ENCODE measurements at regions not wholly inside any gene's neighbourhood (a gene's known extent, or its start where the extent isn't known, plus 50 kb on each side); places are given as distances from the start of the nearest gene placed in this dataset.
A peak's percentile ranks its signal among the peaks of the same experiment; 100 is the strongest.

DNA sequence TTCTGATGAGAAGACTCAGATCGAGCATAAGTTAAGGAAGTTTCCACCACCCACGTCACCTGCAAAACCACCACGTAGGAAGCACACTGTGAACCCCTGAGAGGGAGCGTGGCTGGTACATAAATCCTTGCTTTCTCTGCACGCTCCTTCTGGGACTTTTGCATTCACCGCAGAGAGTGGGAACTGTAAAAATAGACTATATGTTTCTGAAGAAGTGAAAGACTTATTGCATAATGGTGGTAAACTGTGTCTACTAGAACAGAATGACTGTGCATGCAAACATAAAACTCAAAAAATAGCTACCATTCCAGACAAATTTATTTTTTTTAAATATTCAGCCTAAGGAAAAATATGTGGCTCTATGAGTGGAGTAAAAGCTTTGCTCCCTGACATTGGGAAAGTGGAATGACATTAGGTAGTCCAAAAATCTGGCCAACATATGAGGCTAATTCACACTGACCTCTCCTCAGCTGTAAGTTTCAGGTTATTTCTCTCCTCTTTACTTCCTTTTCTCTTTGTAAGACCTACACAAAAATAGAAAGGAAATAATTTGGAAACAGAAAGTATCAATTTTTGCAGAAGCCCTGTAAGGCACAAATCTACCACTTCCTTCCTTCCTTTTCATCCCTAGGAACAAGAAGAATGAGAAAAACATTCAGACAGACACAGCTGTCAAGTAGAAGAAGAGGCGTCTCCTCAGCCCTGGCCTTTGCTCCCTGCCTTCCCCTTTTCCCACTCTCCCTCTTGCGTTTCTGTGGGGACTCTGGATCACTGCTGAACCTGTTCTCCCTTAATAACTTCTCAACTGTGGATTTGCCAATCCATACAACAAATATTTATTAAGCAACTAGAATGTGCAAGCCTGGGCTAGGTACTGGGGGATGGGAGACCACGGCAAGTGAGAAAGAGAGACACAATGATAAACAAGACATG is 264.3 kb upstream of the FOXN3 start:
- Histone ChIP-seq H3K4me1 (ENCODE audit: control insufficient read depth in 2 of 2, insufficient read depth in 2 of 2, low read length in 2 of 2) (peaks cover 25 to 42% of the 10 kb centered on the region in 2 donors), H3K36me3 (ENCODE audit: control insufficient read depth in 2 of 3, insufficient read depth in 3 of 3, low read length in 3 of 3) (no peaks in the 10 kb centered on the region), H3K9me3 (ENCODE audit: control insufficient read depth in 2 of 3, low read length in 3 of 3) (peaks cover 0 to 13% (median 0%) of the 10 kb centered on the region in 3 experiments), H3K27ac (ENCODE audit: low read depth, low read length) (peak overlapping the region; percentile 54), H3K4me3 (ENCODE audit: low read length) (peak overlapping the region; percentile 53), H3K27me3 (ENCODE audit: control insufficient read depth in 2 of 2, insufficient read depth in 2 of 2, low read length in 2 of 2) (no peaks in the 10 kb centered on the region)
- ChIA-PET POLR2A (interaction anchor here (0.6 to 1.5 kb wide), 9 partner anchors 9 to 608 kb away, joined by 3 to 5 read pairs (median 3); no protein-coding TSS in a partner anchor), CTCF (interaction anchor here (1.1 kb wide), 1 partner anchor 90 kb away, joined by 3 read pairs; no protein-coding TSS in a partner anchor)
- H3K36me3 Mint-ChIP-seq = peaks cover 0 to 19% (median 4%) of the 10 kb centered on the region in 5 donors
- intact Hi-C loops (cut with micrococcal nuclease) = loop anchor here (1.0 to 5.0 kb wide), 6 partner anchors 8 to 504 kb away; no protein-coding TSS in a partner anchor
- no peaks in the 10 kb centered on the region for H3K27me3 Mint-ChIP-seq
- ATAC-seq (peak; percentile 70), DNase-seq (peak in 8 of 9 donors; percentile 35 to 66 (median 55))
- peaks cover 25 to 64% (median 55%) of the 10 kb centered on the region in 7 donors for H3K4me1 Mint-ChIP-seq
- peak overlapping the region; percentile 77 to 92 (median 82) for H3K4me3 Mint-ChIP-seq
- peaks cover 0 to 20% (median 5%) of the 10 kb centered on the region in 11 donors for H3K9me3 Mint-ChIP-seq
- H3K27ac Mint-ChIP-seq = peak overlapping the region; percentile 92 to 98 (median 95)

- no peak overlapping the region for H3K4me3 ChIP-seq (ENCODE audit: low read length)
- H3K27ac ChIP-seq (ENCODE audit: low read depth, low read length) = no peak overlapping the region
- H3K9me3 ChIP-seq (ENCODE audit: control insufficient read depth in 2 of 3, low read length in 3 of 3) = peaks cover 0 to 13% (median 0%) of the 10 kb centered on the region in 3 experiments
- Mint-ChIP-seq H3K36me3 (peaks cover 0 to 17% (median 2%) of the 10 kb centered on the region in 5 donors), H3K9me3 (peaks cover 0 to 18% (median 4%) of the 10 kb centered on the region in 11 donors), H3K27ac (peak overlapping the region; percentile 81 to 98 (median 95)), H3K4me1 (peaks cover 27 to 72% (median 61%) of the 10 kb centered on the region in 7 donors), H3K4me3 (peak overlapping the region in 7 of 10 donors; percentile 10 to 92 (median 82)), H3K27me3 (no peaks in the 10 kb centered on the region)
- ChIA-PET CTCF (interaction anchor here (0.6 to 1.0 kb wide), 4 partner anchors 11 to 47 kb away, joined by 3 to 4 read pairs (median 4); no protein-coding TSS in a partner anchor), POLR2A (interaction anchor here (0.5 to 1.1 kb wide), 3 partner anchors 7 to 41 kb away, joined by 3 to 4 read pairs (median 3); no protein-coding TSS in a partner anchor)
- DNase-seq (no peak), ATAC-seq (no peak)
- intact Hi-C loops (cut with micrococcal nuclease) = loop anchor here (2.0 to 5.0 kb wide), 3 partner anchors 23 to 41 kb away; no protein-coding TSS in a partner anchor
- no peaks in the 10 kb centered on the region for H3K36me3 ChIP-seq (ENCODE audit: control insufficient read depth in 2 of 3, insufficient read depth in 3 of 3, low read length in 3 of 3)
- peaks cover 25 to 42% of the 10 kb centered on the region in 2 donors for H3K4me1 ChIP-seq (ENCODE audit: control insufficient read depth in 2 of 2, insufficient read depth in 2 of 2, low read length in 2 of 2)
- no peaks in the 10 kb centered on the region for H3K27me3 ChIP-seq (ENCODE audit: control insufficient read depth in 2 of 2, insufficient read depth in 2 of 2, low read length in 2 of 2)
These were observed 263.1 kb upstream of the FOXN3 start for GRCh38 chr14:89680156-89680555.

DNA sequence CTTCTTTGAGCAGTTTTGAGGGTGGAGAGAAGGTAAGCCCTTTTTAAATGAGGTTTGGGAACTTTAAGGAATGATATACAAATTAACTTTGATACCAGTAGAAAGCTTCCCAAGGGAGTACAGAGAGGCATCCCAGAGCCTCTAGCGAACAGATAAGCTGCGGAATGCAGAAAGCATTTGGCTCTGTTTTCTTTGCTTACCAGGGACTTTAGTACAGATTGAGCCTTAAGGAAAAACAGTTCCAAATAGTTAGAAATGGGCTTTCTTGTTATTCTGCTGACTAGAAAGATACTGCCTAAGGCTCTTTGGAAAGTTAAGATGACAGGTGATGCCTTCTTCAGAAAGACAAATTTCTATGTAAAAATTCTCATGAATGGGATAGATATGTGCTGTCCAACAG is 261.7 kb upstream of the FOXN3 start:
- H3K36me3 ChIP-seq (ENCODE audit: control insufficient read depth in 2 of 3, insufficient read depth in 3 of 3, low read length in 3 of 3) = no peaks in the 10 kb centered on the region
- H3K27ac ChIP-seq (ENCODE audit: low read depth, low read length) = no peak overlapping the region
- H3K4me1 Mint-ChIP-seq = peaks cover 26 to 76% (median 60%) of the 10 kb centered on the region in 7 donors
- H3K4me3 ChIP-seq (ENCODE audit: low read length) = no peak overlapping the region
- DNase-seq (no peak), ATAC-seq (no peak)
- H3K36me3 Mint-ChIP-seq = peaks cover 0 to 13% (median 0%) of the 10 kb centered on the region in 5 donors
- no peaks in the 10 kb centered on the region for H3K27me3 Mint-ChIP-seq
- CTCF ChIA-PET = interaction anchor here (1.4 kb wide), 1 partner anchor 9 kb away, joined by 3 read pairs; no protein-coding TSS in a partner anchor
- intact Hi-C loops (cut with micrococcal nuclease) = no loop called here
- H3K9me3 ChIP-seq (ENCODE audit: control insufficient read depth in 2 of 3, low read length in 3 of 3) = peaks cover 0 to 1% (median 0%) of the 10 kb centered on the region in 3 experiments
- POLR2A ChIA-PET = interaction anchor here (0.9 to 1.1 kb wide), 3 partner anchors 11 to 45 kb away, joined by 3 to 4 read pairs (median 3); no protein-coding TSS in a partner anchor
- no peaks in the 10 kb centered on the region for H3K27me3 ChIP-seq (ENCODE audit: control insufficient read depth in 2 of 2, insufficient read depth in 2 of 2, low read length in 2 of 2)
- H3K4me3 Mint-ChIP-seq = no peak overlapping the region
- peaks cover 25 to 46% of the 10 kb centered on the region in 2 donors for H3K4me1 ChIP-seq (ENCODE audit: control insufficient read depth in 2 of 2, insufficient read depth in 2 of 2, low read length in 2 of 2)
- H3K9me3 Mint-ChIP-seq = peaks cover 0 to 5% (median 0%) of the 10 kb centered on the region in 11 donors
- H3K27ac Mint-ChIP-seq = peak overlapping the region in 7 of 9 donors; percentile 7 to 96 (median 54)

- no peaks in the 10 kb centered on the region for H3K27me3 ChIP-seq (ENCODE audit: control insufficient read depth in 2 of 2, insufficient read depth in 2 of 2, low read length in 2 of 2)
- H3K36me3 Mint-ChIP-seq = no peaks in the 10 kb centered on the region
- no peaks in the 10 kb centered on the region for H3K36me3 ChIP-seq (ENCODE audit: control insufficient read depth in 2 of 3, insufficient read depth in 3 of 3, low read length in 3 of 3)
- POLR2A ChIA-PET = interaction anchor here (0.6 to 1.2 kb wide), 3 partner anchors 15 to 89 kb away, joined by 3 to 4 read pairs (median 3); no protein-coding TSS in a partner anchor
- intact Hi-C loops (cut with micrococcal nuclease) = loop anchor here in 1 of 2 donors (2.0 kb wide), 1 partner anchor 55 kb away; no protein-coding TSS in a partner anchor
- H3K4me1 ChIP-seq (ENCODE audit: control insufficient read depth in 2 of 2, insufficient read depth in 2 of 2, low read length in 2 of 2) = peaks cover 3 to 28% of the 10 kb centered on the region in 2 donors
- peaks cover 18 to 62% (median 45%) of the 10 kb centered on the region in 7 donors for H3K4me1 Mint-ChIP-seq
- CTCF ChIA-PET = no interaction called here
- ATAC-seq = no peak
- no peak overlapping the region for H3K4me3 ChIP-seq (ENCODE audit: low read length)
- H3K27me3 Mint-ChIP-seq = no peaks in the 10 kb centered on the region
- no peak for DNase-seq
- no peaks in the 10 kb centered on the region for H3K9me3 Mint-ChIP-seq
- H3K27ac Mint-ChIP-seq = peak overlapping the region in 6 of 9 donors; percentile 0 to 60 (median 45)
- peak overlapping the region; percentile 2 for H3K27ac ChIP-seq (ENCODE audit: low read depth, low read length)
- H3K4me3 Mint-ChIP-seq = no peak overlapping the region
- no peaks in the 10 kb centered on the region for H3K9me3 ChIP-seq (ENCODE audit: control insufficient read depth in 2 of 3, low read length in 3 of 3)
These were observed 258.6 kb upstream of the FOXN3 start for GRCh38 chr14:89675590-89675989.

DNA sequence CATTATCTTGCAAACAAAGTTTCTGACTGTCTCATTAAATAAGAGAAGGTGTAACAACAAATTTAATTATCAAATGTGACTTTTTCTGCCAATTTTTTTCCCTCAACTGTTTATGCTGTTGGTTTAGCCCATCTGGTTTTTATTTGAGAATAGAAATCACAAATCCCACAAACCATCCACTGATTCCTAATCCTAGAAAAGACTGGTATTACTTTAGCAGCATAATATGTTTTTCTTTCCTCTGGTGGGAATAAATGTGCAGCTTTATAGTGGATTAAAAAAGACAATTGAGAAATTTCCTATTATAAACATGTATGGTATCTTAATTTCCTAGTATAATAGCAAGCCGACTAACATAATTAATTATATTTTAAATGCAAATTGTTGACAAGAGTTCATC is 257.9 kb upstream of the FOXN3 start:
- intact Hi-C loops (cut with micrococcal nuclease) = loop anchor here in 1 of 2 donors (2.0 kb wide), 1 partner anchor 54 kb away; no protein-coding TSS in a partner anchor
- Histone ChIP-seq H3K27me3 (ENCODE audit: control insufficient read depth in 2 of 2, insufficient read depth in 2 of 2, low read length in 2 of 2) (no peaks in the 10 kb centered on the region), H3K9me3 (ENCODE audit: control insufficient read depth in 2 of 3, low read length in 3 of 3) (no peaks in the 10 kb centered on the region)

DNA sequence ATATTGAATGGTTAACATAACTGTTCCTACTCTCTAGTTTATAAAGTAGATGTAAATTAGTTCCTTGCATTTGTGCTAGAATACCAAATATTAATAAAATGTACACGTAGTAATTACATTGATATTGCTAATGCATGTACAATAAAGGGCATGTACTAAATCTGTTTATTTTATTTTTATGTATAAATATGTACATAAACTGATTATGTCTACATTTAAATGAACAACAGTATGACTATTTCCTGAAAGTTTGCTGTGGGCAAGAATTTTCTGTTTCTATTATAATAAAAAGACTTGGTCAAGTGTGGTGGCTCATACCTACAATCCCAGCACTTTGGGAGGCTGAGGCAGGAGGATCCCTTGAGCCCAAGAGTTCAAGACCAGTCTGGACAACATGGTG is 257.2 kb upstream of the FOXN3 start:
- H3K4me3 Mint-ChIP-seq = peak overlapping the region in 1 of 10 donors; percentile 53
- CTCF ChIA-PET = interaction anchor here (0.7 kb wide), 1 partner anchor 14 kb away, joined by 3 read pairs; no protein-coding TSS in a partner anchor
- H3K9me3 Mint-ChIP-seq = no peaks in the 10 kb centered on the region
- peaks cover 20 to 56% (median 42%) of the 10 kb centered on the region in 7 donors for H3K4me1 Mint-ChIP-seq
- ATAC-seq = no peak
- no peak for DNase-seq
- peaks cover 0 to 4% (median 0%) of the 10 kb centered on the region in 5 donors for H3K36me3 Mint-ChIP-seq
- Histone ChIP-seq H3K9me3 (ENCODE audit: control insufficient read depth in 2 of 3, low read length in 3 of 3) (no peaks in the 10 kb centered on the region), H3K27me3 (ENCODE audit: control insufficient read depth in 2 of 2, insufficient read depth in 2 of 2, low read length in 2 of 2) (no peaks in the 10 kb centered on the region), H3K4me3 (ENCODE audit: low read length) (no peak overlapping the region), H3K36me3 (ENCODE audit: control insufficient read depth in 2 of 3, insufficient read depth in 3 of 3, low read length in 3 of 3) (no peaks in the 10 kb centered on the region), H3K4me1 (ENCODE audit: control insufficient read depth in 2 of 2, insufficient read depth in 2 of 2, low read length in 2 of 2) (peaks cover 0 to 18% of the 10 kb centered on the region in 2 donors), H3K27ac (ENCODE audit: low read depth, low read length) (no peak overlapping the region)
- POLR2A ChIA-PET = interaction anchor here (0.8 to 0.9 kb wide), 2 partner anchors 9 to 180 kb away, joined by 3 read pairs; no protein-coding TSS in a partner anchor
- intact Hi-C loops (cut with micrococcal nuclease) = loop anchor here in 1 of 2 donors (2.0 kb wide), 1 partner anchor 53 kb away; no protein-coding TSS in a partner anchor
- H3K27me3 Mint-ChIP-seq = no peaks in the 10 kb centered on the region
- H3K27ac Mint-ChIP-seq = peak overlapping the region in 1 of 9 donors; percentile 56

More for the DNA sequence above, 257.9 kb upstream of the FOXN3 start:
- no peak overlapping the region for H3K4me3 Mint-ChIP-seq
- H3K36me3 Mint-ChIP-seq = no peaks in the 10 kb centered on the region
- H3K9me3 Mint-ChIP-seq = no peaks in the 10 kb centered on the region
- peaks cover 15 to 55% (median 38%) of the 10 kb centered on the region in 7 donors for H3K4me1 Mint-ChIP-seq
- no peak overlapping the region for H3K27ac Mint-ChIP-seq
- H3K27me3 Mint-ChIP-seq = no peaks in the 10 kb centered on the region
- H3K27ac ChIP-seq (ENCODE audit: low read depth, low read length) = no peak overlapping the region
- DNase-seq (no peak), ATAC-seq (no peak)
- H3K36me3 ChIP-seq (ENCODE audit: control insufficient read depth in 2 of 3, insufficient read depth in 3 of 3, low read length in 3 of 3) = no peaks in the 10 kb centered on the region
- peaks cover 0 to 21% of the 10 kb centered on the region in 2 donors for H3K4me1 ChIP-seq (ENCODE audit: control insufficient read depth in 2 of 2, insufficient read depth in 2 of 2, low read length in 2 of 2)
- ChIA-PET CTCF (no interaction called here), POLR2A (interaction anchor here (0.6 to 1.2 kb wide), 5 partner anchors 9 to 89 kb away, joined by 3 to 4 read pairs (median 3); no protein-coding TSS in a partner anchor)
- no peak overlapping the region for H3K4me3 ChIP-seq (ENCODE audit: low read length)

Data from naive thymus-derived CD4-positive, alpha-beta T cell (primary cell).